ENCODE measurements at regions not wholly inside any gene's neighbourhood (a gene's known extent, or its start where the extent isn't known, plus 50 kb on each side); places are given as distances from the start of the nearest gene placed in this dataset.
A peak's percentile ranks its signal among the peaks of the same experiment; 100 is the strongest.
"Not testable (repeated sequence)": the region's sequence is repeated elsewhere in the genome, so short reads cannot be mapped to it uniquely, and the experiment has no call there.

DNA sequence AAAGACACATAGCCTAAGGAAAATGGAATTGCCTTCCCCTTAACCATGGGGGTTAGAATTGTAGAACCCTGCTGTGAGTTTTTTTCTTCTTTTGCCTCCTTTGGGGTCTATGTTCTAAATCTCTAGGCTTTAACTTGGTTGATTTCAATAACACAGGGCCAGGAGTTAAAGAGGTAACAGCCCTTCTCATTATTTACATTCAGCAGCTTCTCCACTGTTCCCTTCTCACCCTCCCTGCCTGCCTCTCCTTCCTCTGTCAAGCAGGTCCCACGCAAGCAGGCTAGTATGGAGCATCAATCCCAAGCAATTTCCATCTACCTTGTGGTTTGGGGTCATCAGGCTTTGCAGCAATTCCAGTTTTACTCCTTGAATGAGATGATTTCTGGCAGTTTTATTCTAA, 236.1 kb upstream of the G2E3 start:
- DNase-seq, result no peak

DNA sequence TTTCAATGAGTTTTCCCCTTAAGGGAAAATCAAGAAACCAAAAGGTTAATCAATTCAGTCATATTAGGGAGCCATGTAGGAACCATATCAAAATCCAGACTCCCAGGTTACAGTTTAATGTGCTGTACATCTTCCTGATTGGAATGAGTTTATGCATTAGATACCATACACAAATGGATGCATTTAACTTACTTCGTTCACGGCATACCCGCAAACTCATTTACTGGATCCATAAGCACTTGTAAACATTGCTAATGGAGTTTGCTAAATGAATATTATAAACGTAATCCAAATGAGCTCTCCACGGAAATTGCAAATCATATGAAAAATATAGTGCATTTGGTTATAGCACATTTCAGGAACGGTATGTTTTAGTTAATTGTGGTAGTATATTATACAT, 228.9 kb upstream of the G2E3 start:
- no peak for DNase-seq

- peak; percentile 4 for DNase-seq
Measured at GRCh38 chr14:30330445-30330844, 228.5 kb upstream of the G2E3 start.

- no peak for DNase-seq
Measured at GRCh38 chr14:30331030-30331429, 227.9 kb upstream of the G2E3 start.

- DNase-seq, result no peak
Measured at GRCh38 chr14:30332374-30332773, 226.6 kb upstream of the G2E3 start.

- DNase-seq, result no peak
Measured at GRCh38 chr14:30333934-30334333, 225.0 kb upstream of the G2E3 start.

GRCh38 chr14:30337456-30337855, 221.5 kb upstream of the G2E3 start:
- DNase-seq, result no peak

GRCh38 chr14:30339311-30339901, 219.6 kb upstream of the G2E3 start:
- DNase-seq, result no peak

DNA sequence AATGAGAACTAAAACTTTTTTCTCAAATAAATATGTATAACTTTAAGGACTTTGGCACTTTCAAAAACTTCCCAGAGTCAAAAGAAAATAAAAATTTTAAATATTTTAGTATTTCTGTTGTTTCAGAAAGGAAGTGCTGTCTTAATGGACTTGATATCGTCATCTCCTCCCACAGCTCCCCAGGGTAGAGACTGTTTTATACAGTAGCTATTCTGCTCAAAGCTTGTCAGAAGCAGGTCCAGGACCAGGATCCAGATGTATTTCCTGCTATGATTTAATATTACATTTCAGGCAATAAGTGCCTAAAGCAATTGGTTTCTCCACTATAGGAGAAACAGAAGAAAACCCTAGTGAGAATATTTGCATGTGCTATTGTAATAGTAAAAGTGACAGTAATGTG, 218.5 kb upstream of the G2E3 start:
- no peak for DNase-seq

- no peak for DNase-seq
Measured at GRCh38 chr14:30345511-30345910, 213.4 kb upstream of the G2E3 start.

- DNase-seq, result no peak
Measured at GRCh38 chr14:30348445-30348844, 210.5 kb upstream of the G2E3 start.

DNA sequence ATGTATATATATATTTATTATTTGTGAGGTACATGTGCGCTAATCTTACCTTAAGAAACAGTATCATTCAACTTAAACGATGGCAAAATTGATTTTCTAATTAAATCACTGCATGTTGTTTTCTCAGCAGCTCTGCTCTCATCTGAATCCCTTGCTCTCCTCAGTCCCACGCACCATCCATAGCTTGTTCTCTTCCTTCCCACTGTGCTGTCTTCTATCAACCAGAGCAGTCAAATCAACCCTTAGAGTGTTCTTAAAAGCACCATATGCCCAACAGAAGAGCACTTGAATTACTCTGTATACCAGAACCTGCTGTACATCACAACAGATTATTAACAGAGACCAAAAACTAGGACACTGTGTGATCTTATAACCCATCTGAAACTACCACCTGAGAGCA, 209.4 kb upstream of the G2E3 start:
- DNase-seq, result no peak

DNA sequence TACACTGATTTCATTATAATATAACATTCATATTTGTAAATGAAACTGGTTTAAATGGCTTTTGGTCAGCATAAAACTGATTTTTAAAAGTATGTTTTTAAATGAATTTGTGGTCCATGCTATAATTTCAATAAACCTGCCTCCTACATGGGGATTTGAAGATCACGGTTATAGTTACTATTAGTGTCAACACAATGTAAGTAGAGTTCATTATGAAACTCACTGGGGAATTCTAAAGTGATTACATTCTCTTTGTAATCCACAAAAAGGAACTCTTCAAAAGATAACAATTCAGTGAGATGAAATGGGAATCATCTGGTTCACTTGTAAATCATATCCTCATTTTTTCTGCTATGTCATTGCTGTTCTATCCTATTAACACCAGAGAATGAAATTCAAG, 204.5 kb upstream of the G2E3 start:
- no peak for DNase-seq

GRCh38 chr14:30355431-30355913, 203.5 kb upstream of the G2E3 start:
- no peak for DNase-seq

GRCh38 chr14:30356438-30357202, 202.3 kb upstream of the G2E3 start:
- DNase-seq, result no peak

DNA sequence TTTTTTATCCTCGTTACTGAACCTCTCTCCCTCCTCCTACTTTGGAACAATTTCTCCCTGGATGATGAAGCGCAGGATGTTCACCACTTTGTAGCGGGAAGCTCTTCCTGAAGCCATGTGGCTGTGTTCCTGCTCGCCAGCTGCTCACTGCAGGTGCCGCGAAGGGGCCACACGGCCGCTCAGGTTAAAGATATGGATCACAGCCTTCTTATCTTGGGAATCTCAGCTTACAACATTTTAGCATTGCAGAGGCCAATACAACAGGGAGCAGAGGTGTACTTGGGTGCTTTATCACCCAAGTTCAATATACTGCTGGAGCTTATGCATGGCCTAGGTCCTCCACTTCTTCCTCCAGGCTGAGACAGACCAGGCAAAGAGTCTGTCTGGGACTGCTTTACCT, 201.2 kb upstream of the G2E3 start:
- DNase-seq, result no peak

DNA sequence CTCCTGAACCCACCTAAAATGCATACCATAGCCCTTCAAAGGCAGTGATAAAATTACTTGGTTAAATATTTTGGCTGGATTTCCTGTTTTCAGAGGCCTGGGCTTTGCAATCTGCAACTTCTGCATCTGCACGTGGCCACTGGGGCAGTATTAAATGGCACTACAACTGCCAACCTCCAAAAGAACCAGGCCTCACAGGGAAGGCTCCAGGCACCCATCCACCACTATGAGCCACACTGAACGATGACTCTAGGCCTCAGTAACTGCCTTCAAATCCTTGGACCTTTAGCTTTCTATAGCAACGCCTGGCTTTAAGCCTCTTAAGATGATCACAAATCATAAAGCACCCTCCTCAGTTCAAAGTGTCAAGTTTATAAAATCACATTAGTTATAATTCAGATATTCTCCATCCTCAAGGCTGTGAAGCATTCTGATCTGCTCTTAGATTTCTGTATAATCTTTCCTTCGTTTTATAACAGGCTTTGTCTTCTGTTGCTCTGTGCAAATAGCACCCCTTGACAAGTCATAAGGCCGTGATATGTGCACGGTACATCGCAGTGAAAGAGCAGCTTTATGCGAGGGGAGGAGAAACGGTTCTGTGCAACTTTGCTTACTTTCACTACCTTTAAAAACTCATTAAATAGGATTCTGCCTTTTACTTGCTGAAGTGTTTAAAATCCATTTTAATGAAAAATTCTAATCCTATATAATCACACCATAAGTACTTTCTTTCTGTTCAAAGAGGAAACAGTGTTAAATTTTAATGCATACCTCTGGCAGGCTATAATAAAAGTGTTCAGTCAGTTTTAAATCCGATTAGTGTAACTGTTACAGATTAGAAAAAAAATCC, 196.4 kb upstream of the G2E3 start:
- no peak for DNase-seq

DNA sequence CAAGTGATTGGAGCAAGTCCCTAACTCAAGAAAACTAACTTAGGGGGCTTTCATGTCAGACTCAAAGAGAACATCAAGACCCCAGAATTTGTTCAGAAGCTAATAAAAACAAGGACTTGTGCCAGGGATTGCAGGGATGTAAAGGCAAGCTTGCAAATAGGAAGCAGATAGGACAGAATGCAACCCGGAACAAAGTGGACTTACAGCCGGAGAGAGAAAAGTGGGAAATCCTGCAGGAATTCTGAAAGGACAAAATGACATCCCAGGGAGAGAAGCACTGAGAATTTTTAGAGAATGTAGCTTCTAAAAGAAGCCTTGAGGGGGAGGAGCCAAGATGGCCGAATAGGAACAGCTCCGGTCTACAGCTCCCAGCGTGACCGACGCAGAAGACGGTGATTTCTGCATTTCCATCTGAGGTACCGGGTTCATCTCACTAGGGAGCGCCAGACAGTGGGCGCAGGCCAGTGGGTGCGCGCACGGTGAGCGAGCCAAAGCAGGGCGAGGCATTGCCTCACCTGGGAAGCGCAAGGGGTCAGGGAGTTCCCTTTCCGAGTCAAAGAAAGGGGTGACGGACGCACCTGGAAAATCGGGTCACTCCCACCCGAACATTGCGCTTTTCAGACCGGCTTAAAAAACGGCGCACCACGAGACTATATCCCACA, 195.6 kb upstream of the G2E3 start:
- DNase-seq, result not testable (repeated sequence)

GRCh38 chr14:30369502-30370180, 189.3 kb upstream of the G2E3 start:
- no peak for DNase-seq

DNA sequence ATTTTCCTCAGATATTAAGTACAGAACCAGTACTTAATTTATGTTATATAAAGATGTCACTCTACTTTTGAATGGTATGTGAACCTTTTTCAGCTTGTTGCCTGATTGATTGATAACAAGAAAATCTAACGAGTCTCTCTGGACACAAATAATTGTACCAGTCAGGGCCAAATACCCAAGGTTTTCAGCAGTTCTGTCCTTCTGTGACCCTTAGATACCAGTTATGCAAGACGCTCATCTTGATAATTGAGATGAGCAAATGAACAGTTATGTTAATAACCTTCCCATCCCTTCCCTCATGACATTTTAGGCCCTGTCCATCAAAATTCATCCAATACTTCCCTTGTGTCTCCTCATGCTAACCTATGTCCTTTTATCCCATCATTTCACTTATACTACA, 185.9 kb upstream of the G2E3 start:
- DNase-seq, result no peak

- DNase-seq, result no peak
Measured at GRCh38 chr14:30373526-30373925, 185.4 kb upstream of the G2E3 start.

- peak; percentile 71 for DNase-seq
Measured at GRCh38 chr14:30375296-30375892, 183.6 kb upstream of the G2E3 start.
